ENCODE measurements at regions not wholly inside any gene's neighbourhood (a gene's known extent, or its start where the extent isn't known, plus 50 kb on each side); places are given as distances from the start of the nearest gene placed in this dataset.

DNA sequence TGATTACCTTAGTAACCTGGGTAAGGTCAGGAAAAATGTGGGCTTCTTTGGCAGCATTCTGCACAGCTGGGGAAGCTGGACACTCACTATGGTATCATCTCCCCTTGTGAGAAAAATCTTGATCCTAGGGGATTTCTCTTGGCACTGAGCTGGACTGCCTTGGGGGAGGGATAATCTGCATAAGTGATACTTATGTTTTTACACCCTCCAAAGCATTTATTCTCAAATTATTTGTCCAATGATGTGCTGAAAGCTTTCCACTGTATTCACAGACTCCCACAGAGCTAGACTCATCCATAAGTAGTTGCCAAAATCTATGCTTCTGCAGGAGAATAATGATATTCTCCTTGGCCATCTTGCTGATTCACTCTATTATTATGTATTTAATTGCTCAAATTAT, 121.5 kb upstream of the CNR1 start:
- peaks cover 6% of the 10 kb centered on the region; the same call in 1 of the 2 replicates for H3K9me3 ChIP-seq (ENCODE audit: control insufficient read depth, insufficient read depth, low read length)
- H3K9ac ChIP-seq (ENCODE audit: low read depth, low read length): no peak overlapping the region
- H3K4me1 ChIP-seq (ENCODE audit: insufficient read depth, low read length): no peaks in the 10 kb centered on the region
- H3K36me3 ChIP-seq (ENCODE audit: insufficient read depth, low read length): no peaks in the 10 kb centered on the region

DNA sequence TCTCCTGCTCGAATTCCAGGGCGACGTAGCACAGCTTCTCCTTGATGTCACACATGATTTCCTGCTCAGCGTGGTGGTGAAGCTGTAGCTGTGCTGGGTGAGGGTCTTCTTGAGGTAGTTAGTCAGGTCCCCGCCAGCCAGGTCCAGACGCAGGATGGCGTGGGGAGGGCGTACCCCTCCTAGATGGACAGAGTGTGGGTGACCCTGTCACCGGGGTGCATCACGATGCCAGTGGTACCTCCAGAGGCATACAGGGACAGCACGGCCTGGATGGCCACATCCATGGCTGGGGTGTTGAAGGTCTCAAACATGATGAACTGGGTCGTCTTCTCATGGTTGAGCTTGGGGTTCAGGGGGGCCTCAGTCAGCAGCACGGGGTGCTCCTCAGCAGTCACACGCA, 110.2 kb upstream of the CNR1 start:
- no peaks in the 10 kb centered on the region for H3K4me1 ChIP-seq (ENCODE audit: insufficient read depth, low read length)

DNA sequence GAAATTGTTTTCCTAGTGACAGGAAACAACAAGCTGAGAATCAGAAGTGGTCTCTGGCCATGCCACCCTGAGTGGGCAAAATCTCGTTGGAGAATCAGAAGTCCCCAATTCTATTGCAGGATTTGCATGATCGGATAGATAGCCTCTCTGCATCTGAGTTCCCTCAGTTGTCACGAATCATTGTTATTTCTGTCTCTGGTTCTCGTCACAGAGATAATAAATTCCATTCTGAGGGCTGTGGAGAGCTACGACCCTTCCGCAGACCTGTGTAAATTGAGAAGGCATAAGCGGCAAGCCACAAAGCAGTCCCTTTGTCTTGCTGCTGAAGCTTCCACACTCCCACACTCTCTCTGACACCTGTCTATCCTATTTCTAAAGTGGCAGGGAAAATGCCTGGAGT, 102.4 kb upstream of the CNR1 start:
- Histone ChIP-seq H3K36me3 (ENCODE audit: insufficient read depth, low read length) (no peaks in the 10 kb centered on the region), H3K9me3 (ENCODE audit: control insufficient read depth, insufficient read depth, low read length) (no peaks in the 10 kb centered on the region), H3K4me1 (ENCODE audit: insufficient read depth, low read length) (no peaks in the 10 kb centered on the region), H3K9ac (ENCODE audit: low read depth, low read length) (no peak overlapping the region)

More for the DNA sequence above, 110.2 kb upstream of the CNR1 start:
- Histone ChIP-seq H3K9ac (ENCODE audit: low read depth, low read length) (no peak overlapping the region), H3K9me3 (ENCODE audit: control insufficient read depth, insufficient read depth, low read length) (no peaks in the 10 kb centered on the region), H3K36me3 (ENCODE audit: insufficient read depth, low read length) (no peaks in the 10 kb centered on the region)

GRCh38 chr6:88266126-88266525, 100.0 kb upstream of the CNR1 start:
- no peaks in the 10 kb centered on the region for H3K9me3 ChIP-seq (ENCODE audit: control insufficient read depth, insufficient read depth, low read length)
- no peaks in the 10 kb centered on the region for H3K4me1 ChIP-seq (ENCODE audit: insufficient read depth, low read length)
- no peaks in the 10 kb centered on the region for H3K36me3 ChIP-seq (ENCODE audit: insufficient read depth, low read length)
- no peak overlapping the region for H3K9ac ChIP-seq (ENCODE audit: low read depth, low read length)

- Histone ChIP-seq H3K4me1 (ENCODE audit: insufficient read depth, low read length) (no peaks in the 10 kb centered on the region), H3K9me3 (ENCODE audit: control insufficient read depth, insufficient read depth, low read length) (no peaks in the 10 kb centered on the region), H3K9ac (ENCODE audit: low read depth, low read length) (no peak overlapping the region), H3K36me3 (ENCODE audit: insufficient read depth, low read length) (no peaks in the 10 kb centered on the region)
Observed at GRCh38 chr6:88263591-88263990, 97.4 kb upstream of the CNR1 start.

DNA sequence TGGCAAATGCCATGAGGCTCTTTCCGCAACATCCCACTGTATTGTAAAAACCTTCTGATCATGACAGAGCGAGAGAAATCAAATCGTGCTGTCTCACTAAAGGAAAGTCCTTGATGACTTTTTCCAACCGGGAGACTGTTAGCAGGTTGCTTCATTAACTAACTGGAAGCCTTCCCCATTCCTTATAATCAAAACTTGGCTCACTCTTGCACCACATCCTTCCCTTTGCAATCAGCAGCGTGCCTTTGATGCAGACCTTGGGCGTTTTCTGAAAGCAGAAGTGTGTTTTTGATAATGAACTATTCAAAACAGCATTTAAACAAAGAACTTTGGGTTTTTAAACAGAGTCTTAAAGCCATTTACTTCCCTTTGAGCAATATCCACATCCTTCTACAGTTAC, 96.2 kb upstream of the CNR1 start:
- Histone ChIP-seq H3K9me3 (ENCODE audit: control insufficient read depth, insufficient read depth, low read length) (no peaks in the 10 kb centered on the region), H3K4me1 (ENCODE audit: insufficient read depth, low read length) (no peaks in the 10 kb centered on the region), H3K9ac (ENCODE audit: low read depth, low read length) (no peak overlapping the region), H3K36me3 (ENCODE audit: insufficient read depth, low read length) (no peaks in the 10 kb centered on the region)

GRCh38 chr6:88251301-88251700, 85.2 kb upstream of the CNR1 start:
- Histone ChIP-seq H3K9ac (ENCODE audit: low read depth, low read length) (no peak overlapping the region), H3K4me1 (ENCODE audit: insufficient read depth, low read length) (no peaks in the 10 kb centered on the region), H3K9me3 (ENCODE audit: control insufficient read depth, insufficient read depth, low read length) (no peaks in the 10 kb centered on the region; the same call in 1 of the 2 replicates), H3K36me3 (ENCODE audit: insufficient read depth, low read length) (no peaks in the 10 kb centered on the region)

GRCh38 chr6:88248709-88249321, 82.7 kb upstream of the CNR1 start:
- no peaks in the 10 kb centered on the region for H3K4me1 ChIP-seq (ENCODE audit: insufficient read depth, low read length)
- no peak overlapping the region for H3K9ac ChIP-seq (ENCODE audit: low read depth, low read length)
- no peaks in the 10 kb centered on the region for H3K36me3 ChIP-seq (ENCODE audit: insufficient read depth, low read length)
- H3K9me3 ChIP-seq (ENCODE audit: control insufficient read depth, insufficient read depth, low read length): no peaks in the 10 kb centered on the region; the same call in 1 of the 2 replicates

GRCh38 chr6:88246654-88247053, 80.5 kb upstream of the CNR1 start:
- no peaks in the 10 kb centered on the region for H3K36me3 ChIP-seq (ENCODE audit: insufficient read depth, low read length)

GRCh38 chr6:88244721-88245120, 78.6 kb upstream of the CNR1 start:
- Histone ChIP-seq H3K36me3 (ENCODE audit: insufficient read depth, low read length) (no peaks in the 10 kb centered on the region), H3K9me3 (ENCODE audit: control insufficient read depth, insufficient read depth, low read length) (no peaks in the 10 kb centered on the region; the same call in 1 of the 2 replicates), H3K9ac (ENCODE audit: low read depth, low read length) (no peak overlapping the region), H3K4me1 (ENCODE audit: insufficient read depth, low read length) (no peaks in the 10 kb centered on the region)

More at GRCh38 chr6:88246654-88247053, 80.5 kb upstream of the CNR1 start:
- H3K4me1 ChIP-seq (ENCODE audit: insufficient read depth, low read length): no peaks in the 10 kb centered on the region
- H3K9me3 ChIP-seq (ENCODE audit: control insufficient read depth, insufficient read depth, low read length): no peaks in the 10 kb centered on the region; the same call in 1 of the 2 replicates
- no peak overlapping the region for H3K9ac ChIP-seq (ENCODE audit: low read depth, low read length)

DNA sequence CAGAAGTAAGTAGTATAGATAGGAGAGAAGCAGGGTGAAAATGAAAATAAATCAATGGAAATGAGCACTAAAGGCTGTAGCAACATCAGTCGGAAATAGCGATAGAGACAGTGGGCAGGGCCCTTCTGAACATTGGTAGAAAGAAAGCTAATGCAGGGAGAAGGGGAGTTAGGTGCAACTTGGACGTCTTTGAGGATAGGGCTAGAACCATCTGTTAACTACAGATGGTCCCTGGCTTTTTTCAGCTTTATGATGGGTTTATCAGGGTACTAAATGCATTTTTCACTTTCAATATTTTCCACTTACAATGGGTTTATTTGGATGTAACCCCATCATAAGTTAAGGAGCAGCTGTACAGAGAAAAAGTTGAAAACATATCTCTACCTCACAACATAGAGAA, 72.8 kb upstream of the CNR1 start:
- H3K4me1 ChIP-seq (ENCODE audit: insufficient read depth, low read length): no peaks in the 10 kb centered on the region
- H3K9ac ChIP-seq (ENCODE audit: low read depth, low read length): no peak overlapping the region
- H3K36me3 ChIP-seq (ENCODE audit: insufficient read depth, low read length): no peaks in the 10 kb centered on the region
- H3K9me3 ChIP-seq (ENCODE audit: control insufficient read depth, insufficient read depth, low read length): no peaks in the 10 kb centered on the region; the same call in 1 of the 2 replicates

- Histone ChIP-seq H3K9me3 (ENCODE audit: control insufficient read depth, insufficient read depth, low read length) (no peaks in the 10 kb centered on the region; the same call in 1 of the 2 replicates), H3K9ac (ENCODE audit: low read depth, low read length) (no peak overlapping the region), H3K36me3 (ENCODE audit: insufficient read depth, low read length) (no peaks in the 10 kb centered on the region), H3K4me1 (ENCODE audit: insufficient read depth, low read length) (no peaks in the 10 kb centered on the region)
Observed at GRCh38 chr6:88238065-88238464, 71.9 kb upstream of the CNR1 start.

GRCh38 chr6:88236612-88237360, 70.6 kb upstream of the CNR1 start:
- H3K9ac ChIP-seq (ENCODE audit: low read depth, low read length): no peak overlapping the region
- no peaks in the 10 kb centered on the region for H3K9me3 ChIP-seq (ENCODE audit: control insufficient read depth, insufficient read depth, low read length)
- H3K36me3 ChIP-seq (ENCODE audit: insufficient read depth, low read length): no peaks in the 10 kb centered on the region
- no peaks in the 10 kb centered on the region for H3K4me1 ChIP-seq (ENCODE audit: insufficient read depth, low read length)

DNA sequence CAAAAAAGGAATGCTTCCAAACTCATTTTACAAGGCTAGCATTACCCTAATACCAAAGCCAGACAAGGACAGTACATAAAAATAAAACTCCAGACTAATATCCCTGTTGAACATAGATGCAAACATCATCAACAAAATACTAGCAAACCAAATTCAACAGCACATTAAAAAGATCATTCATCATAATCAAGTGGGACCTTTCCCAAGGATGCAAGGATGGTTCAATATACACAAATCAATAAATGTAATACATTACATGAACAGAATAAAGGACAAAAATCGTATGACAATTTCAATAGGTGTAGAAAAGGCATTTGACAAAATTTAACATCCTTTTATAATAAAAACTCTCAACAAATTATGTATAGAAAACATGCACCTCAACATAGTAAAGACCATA, 66.6 kb upstream of the CNR1 start:
- H3K36me3 ChIP-seq (ENCODE audit: insufficient read depth, low read length): no peaks in the 10 kb centered on the region
- H3K9ac ChIP-seq (ENCODE audit: low read depth, low read length): no peak overlapping the region
- H3K9me3 ChIP-seq (ENCODE audit: control insufficient read depth, insufficient read depth, low read length): no peaks in the 10 kb centered on the region
- H3K4me1 ChIP-seq (ENCODE audit: insufficient read depth, low read length): no peaks in the 10 kb centered on the region

DNA sequence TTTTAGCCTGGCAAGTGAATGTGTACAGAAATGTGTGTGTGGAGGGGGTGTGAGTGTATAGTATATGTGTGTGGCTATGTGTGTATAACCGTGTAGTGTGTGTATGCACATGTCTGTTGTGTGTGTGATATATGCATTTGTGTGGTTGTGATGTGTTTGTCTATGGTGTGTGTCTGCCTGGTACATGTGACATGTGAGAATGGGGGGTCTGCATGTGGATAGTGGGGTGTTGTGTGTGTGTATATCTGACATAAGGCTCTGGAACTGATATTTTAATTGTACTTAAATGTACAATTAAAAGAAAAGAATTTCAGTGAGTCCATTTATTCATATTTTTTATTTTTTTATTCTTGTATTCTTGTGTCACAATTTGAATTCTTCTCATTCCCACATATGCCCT, 57.2 kb upstream of the CNR1 start:
- Histone ChIP-seq H3K36me3 (ENCODE audit: insufficient read depth, low read length) (no peaks in the 10 kb centered on the region), H3K9me3 (ENCODE audit: control insufficient read depth, insufficient read depth, low read length) (no peaks in the 10 kb centered on the region), H3K4me1 (ENCODE audit: insufficient read depth, low read length) (no peaks in the 10 kb centered on the region), H3K9ac (ENCODE audit: low read depth, low read length) (no peak overlapping the region)
